CD14-positive monocyte (primary cell): ENCODE measurements at regions not wholly inside any gene's neighbourhood (a gene's known extent, or its start where the extent isn't known, plus 50 kb on each side); places are given as distances from the start of the nearest gene placed in this dataset.

Experiments used
- DNase-seq, 3 donors: peaks; one replicate each; pipeline ENCODE4 v3.0.0-alpha.2; 2011 to 2022
- H2AFZ ChIP-seq: 2 replicates; pipeline ENCODE4 v1.6.0; 2012; ENCODE audit warnings: mild to moderate bottlenecking, low read depth, low read length, inconsistent platforms; ENCODE audit not compliant: insufficient read depth, poor library complexity, severe bottlenecking
- H3K27ac ChIP-seq, 2 donors: 1 replicate in 1 of 2; 2 replicates in 1 of 2; pipeline ENCODE4 v1.5.1; 2012 to 2013; ENCODE audit warnings: low read length in 2 of 2, control low read depth in 1 of 2, inconsistent platforms in 1 of 2, low read depth in 1 of 2, mild to moderate bottlenecking in 1 of 2
- H3K27me3 ChIP-seq, 2 donors: one replicate each; pipeline versions ENCODE4 v1.6.0 to v1.6.1; 2011 to 2013; ENCODE audit warnings: low read length in 2 of 2; ENCODE audit not compliant: control insufficient read depth in 2 of 2, insufficient read depth in 2 of 2
- H3K36me3 ChIP-seq, 2 donors: replicated peaks in 1 of 2; 1 replicate in 1 of 2; 2 replicates in 1 of 2; pipeline versions ENCODE4 v1.5.1 to v1.6.1; 2012 to 2013; ENCODE audit warnings: low read length in 2 of 2, control low read depth in 1 of 2, inconsistent platforms in 1 of 2, mild to moderate bottlenecking in 1 of 2; ENCODE audit not compliant: insufficient read depth in 2 of 2, control insufficient read depth in 1 of 2
- H3K4me1 ChIP-seq, 2 donors: 1 replicate in 1 of 2; 2 replicates in 1 of 2; pipeline versions ENCODE4 v1.5.1 to v1.6.1; 2012 to 2013; ENCODE audit warnings: low read length in 2 of 2, control low read depth in 1 of 2, inconsistent platforms in 1 of 2, mild to moderate bottlenecking in 1 of 2, moderate library complexity in 1 of 2; ENCODE audit not compliant: insufficient read depth in 2 of 2, control insufficient read depth in 1 of 2
- H3K4me2 ChIP-seq: replicated peaks from 2 replicates; pipeline ENCODE3; 2012; ENCODE audit warnings: low read length, moderate library complexity, mild to moderate bottlenecking; ENCODE audit not compliant: poor library complexity, severe bottlenecking; ENCODE audit errors: extremely low read depth
- H3K4me3 ChIP-seq, 3 experiments: fragments of 200-600 bp in 1 of 3; sonication (generic) in 1 of 3; replicated peaks in 1 of 3; 1 replicate in 2 of 3; 2 replicates in 1 of 3; pipeline ENCODE4 v1.5.1; 2011 to 2013; ENCODE audit warnings: low read length in 3 of 3, mild to moderate bottlenecking in 3 of 3, control low read depth in 2 of 3, low read depth in 2 of 3, inconsistent platforms in 1 of 3, moderate library complexity in 1 of 3
- H3K79me2 ChIP-seq: 2 replicates; pipeline ENCODE4 v1.6.0; 2012; ENCODE audit warnings: mild to moderate bottlenecking, control low read depth, inconsistent platforms, low read length, moderate library complexity; ENCODE audit not compliant: insufficient read depth
- H3K9ac ChIP-seq: 2 replicates; pipeline ENCODE4 v1.6.0; 2017; ENCODE audit warnings: low read length, mild to moderate bottlenecking; ENCODE audit not compliant: insufficient read depth, poor library complexity, severe bottlenecking
- H3K9me3 ChIP-seq, 2 donors: replicated peaks in 1 of 2; 1 replicate in 1 of 2; 2 replicates in 1 of 2; pipeline versions ENCODE4 v1.5.1 to v1.6.1; 2012 to 2013; ENCODE audit warnings: low read length in 2 of 2, control low read depth in 1 of 2; ENCODE audit not compliant: control insufficient read depth in 1 of 2, insufficient read depth in 1 of 2
- H4K20me1 ChIP-seq: 2 replicates; pipeline ENCODE4 v1.6.0; 2012; ENCODE audit warnings: mild to moderate bottlenecking, low read length, control low read depth, moderate library complexity; ENCODE audit not compliant: insufficient read depth
- H3K27ac Mint-ChIP-seq, 7 donors: one replicate each; pipeline ENCODE4 v1.8.0; 2020; ENCODE audit warnings: mild to moderate bottlenecking in 7 of 7, mixed read lengths in 7 of 7, moderate library complexity in 6 of 7, inconsistent platforms in 2 of 7
- H3K27me3 Mint-ChIP-seq, 3 donors: one replicate each; pipeline ENCODE4 v1.8.0; 2021 to 2022; ENCODE audit warnings: low read depth in 3 of 3, mild to moderate bottlenecking in 3 of 3, mixed read lengths in 3 of 3, moderate library complexity in 3 of 3, inconsistent platforms in 1 of 3
- H3K36me3 Mint-ChIP-seq, 2 donors: one replicate each; pipeline ENCODE4 v1.8.0; 2020; ENCODE audit warnings: mixed read lengths in 2 of 2, inconsistent platforms in 1 of 2, mild to moderate bottlenecking in 1 of 2
- H3K4me1 Mint-ChIP-seq: one replicate; pipeline ENCODE4 v1.8.0; 2020; ENCODE audit warnings: mild to moderate bottlenecking, mixed read lengths
- H3K4me3 Mint-ChIP-seq, 2 donors: one replicate each; pipeline ENCODE4 v1.8.0; 2020; ENCODE audit warnings: mild to moderate bottlenecking in 2 of 2, mixed read lengths in 2 of 2, moderate library complexity in 1 of 2
- H3K9me3 Mint-ChIP-seq, 7 donors: one replicate each; pipeline ENCODE4 v1.8.0; 2020 to 2022; ENCODE audit warnings: mixed read lengths in 7 of 7, mild to moderate bottlenecking in 6 of 7, moderate library complexity in 6 of 7, inconsistent platforms in 2 of 7
- WGBS: methylation state at CpG from one replicate; pipeline ENCODE4 v1.1.5; 2013; ENCODE audit warnings: missing lambda C conversion rate; ENCODE audit not compliant: insufficient coverage; 5-methylcytosine and 5-hydroxymethylcytosine counted together
- intact Hi-C, 2 donors: fragments of 100-400 bp; cut with micrococcal nuclease; formaldehyde crosslinking; loops; one replicate each; pipeline versions ENCODE4 v1.15.0 to v1.15.1; 2023
- TF ChIP-seq, protein P1 (sequence below): fragments of 200-600 bp; IDR thresholded peaks from one replicate; pipeline ENCODE4 v1.8.0; 2022; ENCODE audit warnings: antibody characterized with exemption, mild to moderate bottlenecking

- Mint-ChIP-seq H3K4me1 (peaks cover 16% of the 10 kb centered on the region), H3K27me3 (peaks cover 0 to 4% (median 2%) of the 10 kb centered on the region in 3 donors), H3K9me3 (no peaks in the 10 kb centered on the region), H3K27ac (no peak overlapping the region), H3K4me3 (no peak overlapping the region), H3K36me3 (no peaks in the 10 kb centered on the region)
- H3K4me3 ChIP-seq, result no peak overlapping the region
- H3K79me2 ChIP-seq, result no peaks in the 10 kb centered on the region
- DNase-seq, result no peak
- no peaks in the 10 kb centered on the region for H3K9me3 ChIP-seq
- no peaks in the 10 kb centered on the region for H3K27me3 ChIP-seq
- H3K9ac ChIP-seq, result no peak overlapping the region
- intact Hi-C loops, result no loop called here
- no peak overlapping the region for H2AFZ ChIP-seq
- H3K4me2 ChIP-seq, result no peak overlapping the region
- H3K27ac ChIP-seq, result no peak overlapping the region
- no peaks in the 10 kb centered on the region for H3K36me3 ChIP-seq
- TF ChIP-seq, protein P1, sequence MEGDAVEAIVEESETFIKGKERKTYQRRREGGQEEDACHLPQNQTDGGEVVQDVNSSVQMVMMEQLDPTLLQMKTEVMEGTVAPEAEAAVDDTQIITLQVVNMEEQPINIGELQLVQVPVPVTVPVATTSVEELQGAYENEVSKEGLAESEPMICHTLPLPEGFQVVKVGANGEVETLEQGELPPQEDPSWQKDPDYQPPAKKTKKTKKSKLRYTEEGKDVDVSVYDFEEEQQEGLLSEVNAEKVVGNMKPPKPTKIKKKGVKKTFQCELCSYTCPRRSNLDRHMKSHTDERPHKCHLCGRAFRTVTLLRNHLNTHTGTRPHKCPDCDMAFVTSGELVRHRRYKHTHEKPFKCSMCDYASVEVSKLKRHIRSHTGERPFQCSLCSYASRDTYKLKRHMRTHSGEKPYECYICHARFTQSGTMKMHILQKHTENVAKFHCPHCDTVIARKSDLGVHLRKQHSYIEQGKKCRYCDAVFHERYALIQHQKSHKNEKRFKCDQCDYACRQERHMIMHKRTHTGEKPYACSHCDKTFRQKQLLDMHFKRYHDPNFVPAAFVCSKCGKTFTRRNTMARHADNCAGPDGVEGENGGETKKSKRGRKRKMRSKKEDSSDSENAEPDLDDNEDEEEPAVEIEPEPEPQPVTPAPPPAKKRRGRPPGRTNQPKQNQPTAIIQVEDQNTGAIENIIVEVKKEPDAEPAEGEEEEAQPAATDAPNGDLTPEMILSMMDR, result no peak
- peaks cover 14 to 15% of the 10 kb centered on the region in 2 donors for H3K4me1 ChIP-seq
- 89% methylated on average over 1 of the region's 1 CpG for WGBS
- no peaks in the 10 kb centered on the region for H4K20me1 ChIP-seq
These were observed 84.5 kb upstream of the ATP11B start for GRCh38 chr3:182708810-182709209.

- H4K20me1 ChIP-seq, result no peaks in the 10 kb centered on the region
- Mint-ChIP-seq H3K27me3 (peaks cover 0 to 4% (median 2%) of the 10 kb centered on the region in 3 donors), H3K4me3 (no peak overlapping the region), H3K4me1 (peaks cover 17% of the 10 kb centered on the region), H3K9me3 (no peaks in the 10 kb centered on the region), H3K36me3 (no peaks in the 10 kb centered on the region), H3K27ac (peak overlapping the region in 2 of 7 donors; percentile 0 to 23)
- intact Hi-C loops, result no loop called here
- H2AFZ ChIP-seq, result no peak overlapping the region
- no peaks in the 10 kb centered on the region for H3K79me2 ChIP-seq
- H3K27me3 ChIP-seq, result no peaks in the 10 kb centered on the region
- no peak for DNase-seq
- 87% methylated on average over 5 of the region's 6 CpGs for WGBS
- no peaks in the 10 kb centered on the region for H3K9me3 ChIP-seq
- H3K4me2 ChIP-seq, result no peak overlapping the region
- H3K4me3 ChIP-seq, result no peak overlapping the region
- H3K27ac ChIP-seq, result no peak overlapping the region
- H3K36me3 ChIP-seq, result no peaks in the 10 kb centered on the region
- H3K9ac ChIP-seq, result no peak overlapping the region
- TF ChIP-seq, protein P1, result no peak
- H3K4me1 ChIP-seq, result peaks cover 14 to 15% of the 10 kb centered on the region in 2 donors
These were observed 84.0 kb upstream of the ATP11B start for GRCh38 chr3:182709306-182709705.
